Amniotic stem cell (primary cell): ENCODE measurements at regions not wholly inside any gene's neighbourhood (a gene's known extent, or its start where the extent isn't known, plus 50 kb on each side); places are given as distances from the start of the nearest gene placed in this dataset.
"Not testable (repeated sequence)": the region's sequence is repeated elsewhere in the genome, so short reads cannot be mapped to it uniquely, and the experiment has no call there.

Source experiments
- DNase-seq: peaks from one replicate; lab custom pipeline; 2025; lab: John Stamatoyannopoulos, UW

- DNase-seq, result no peak
Measured at GRCh38 chr6:74018825-74019224, 322.8 kb downstream of the CD109 start.

DNA sequence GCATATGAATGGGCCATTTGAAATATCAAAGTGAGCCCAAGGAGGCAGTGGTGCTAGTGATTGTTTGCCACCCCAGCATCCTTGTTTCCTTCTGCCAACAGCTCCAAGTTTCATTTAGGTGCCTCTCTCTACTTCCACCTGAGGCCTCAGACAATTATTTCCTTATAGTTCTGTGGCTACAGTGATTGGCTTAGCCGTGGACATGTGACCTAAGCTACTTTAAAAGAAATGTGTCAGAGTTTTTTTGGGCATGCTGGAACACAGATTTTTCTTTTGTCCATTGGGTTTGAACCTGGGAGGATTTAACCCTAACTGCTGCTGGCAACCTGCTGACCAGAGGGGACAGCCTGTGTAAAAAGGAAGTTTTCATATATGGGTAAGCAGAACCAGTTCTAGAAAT, 319.4 kb downstream of the CD109 start:
- no peak for DNase-seq

DNA sequence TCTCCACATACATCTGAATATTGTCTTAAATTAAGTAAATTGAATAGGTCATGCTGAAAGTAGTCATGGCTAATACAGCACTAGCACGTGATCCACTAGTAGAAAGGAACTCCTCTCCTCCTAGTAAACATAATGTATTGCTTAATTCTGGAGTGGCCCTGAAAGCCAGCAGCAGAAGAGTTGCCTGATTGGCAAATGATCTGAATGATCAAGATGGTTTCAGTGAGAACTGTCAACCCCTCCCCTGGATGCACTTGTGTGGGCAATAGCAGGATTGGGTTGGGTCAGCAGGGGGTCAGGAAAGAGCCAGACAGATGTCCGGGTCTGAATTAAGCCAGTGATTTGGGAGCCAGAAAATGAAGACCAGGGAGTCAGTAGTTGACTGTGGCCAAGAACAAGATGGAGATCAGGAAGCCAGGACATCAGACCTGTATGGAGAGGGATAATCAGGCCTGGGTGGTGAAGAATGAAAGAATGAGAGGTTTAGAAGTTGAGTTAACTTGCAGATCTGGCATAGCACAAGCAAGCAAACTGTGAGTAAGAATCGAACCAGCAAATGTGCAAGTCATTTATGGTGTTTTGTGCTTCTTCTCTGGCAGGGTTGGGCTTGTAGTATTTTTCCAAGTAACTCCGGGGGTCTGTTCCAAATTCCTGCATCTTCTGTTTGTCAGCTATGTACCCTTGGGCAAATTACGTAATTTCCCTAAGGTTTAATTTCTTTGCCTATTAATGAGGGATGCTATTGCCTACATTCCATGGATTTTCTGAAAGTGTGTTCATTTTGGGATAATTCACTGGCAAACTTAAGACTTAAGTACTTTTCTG, 304.9 kb downstream of the CD109 start:
- no peak for DNase-seq

GRCh38 chr6:73990609-73991238, 294.7 kb downstream of the CD109 start:
- not testable (repeated sequence) for DNase-seq

GRCh38 chr6:73989428-73989827, 293.4 kb downstream of the CD109 start:
- no peak for DNase-seq

DNA sequence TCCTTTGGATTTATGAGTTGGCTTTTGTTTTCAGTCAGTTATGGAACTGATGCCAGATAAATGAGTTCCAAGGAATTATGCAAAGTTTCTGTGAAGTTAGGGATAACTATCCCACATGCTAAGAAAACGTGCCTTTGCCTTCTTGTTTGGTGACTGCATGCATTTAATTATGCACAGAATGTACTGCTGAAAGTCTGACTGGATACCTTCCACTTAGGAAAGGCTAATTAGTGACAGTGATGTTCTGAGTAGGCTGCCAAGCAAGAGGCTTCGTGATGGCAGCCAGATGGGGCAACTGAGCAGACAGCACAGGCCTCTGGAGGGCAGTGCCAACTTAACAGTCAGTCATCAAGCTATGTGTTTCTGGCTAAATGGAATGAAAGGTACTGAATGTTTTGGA, 289.9 kb downstream of the CD109 start:
- DNase-seq, result no peak

DNA sequence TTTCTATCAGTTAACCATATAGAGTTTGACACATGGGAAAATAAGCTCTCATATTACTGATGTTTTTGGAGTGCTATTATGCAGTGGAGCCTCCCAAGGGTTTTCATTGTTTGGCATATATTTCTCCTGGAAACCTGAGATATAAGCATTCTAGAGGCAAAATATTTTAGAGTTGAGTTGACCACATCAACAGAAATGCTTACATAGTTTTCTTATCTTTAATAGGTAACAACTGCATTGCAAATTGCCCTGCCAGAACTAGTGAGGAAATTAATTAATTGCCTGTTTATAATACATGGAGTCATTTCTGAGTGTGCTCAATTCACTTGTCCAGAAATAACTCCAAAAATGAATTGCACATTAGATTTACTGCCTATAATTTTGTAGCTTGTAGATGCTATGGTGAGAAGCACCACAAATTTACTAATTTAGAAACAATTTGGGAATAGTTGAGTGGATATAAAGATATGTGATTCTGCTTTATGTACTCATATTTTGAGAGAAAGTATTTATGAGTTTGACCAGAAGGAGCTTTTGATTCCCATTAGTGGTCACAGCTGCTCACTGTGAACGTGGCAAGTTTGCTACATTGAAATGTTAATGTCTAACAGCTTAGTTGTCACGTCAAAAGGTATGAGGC, 288.7 kb downstream of the CD109 start:
- DNase-seq, result no peak

DNA sequence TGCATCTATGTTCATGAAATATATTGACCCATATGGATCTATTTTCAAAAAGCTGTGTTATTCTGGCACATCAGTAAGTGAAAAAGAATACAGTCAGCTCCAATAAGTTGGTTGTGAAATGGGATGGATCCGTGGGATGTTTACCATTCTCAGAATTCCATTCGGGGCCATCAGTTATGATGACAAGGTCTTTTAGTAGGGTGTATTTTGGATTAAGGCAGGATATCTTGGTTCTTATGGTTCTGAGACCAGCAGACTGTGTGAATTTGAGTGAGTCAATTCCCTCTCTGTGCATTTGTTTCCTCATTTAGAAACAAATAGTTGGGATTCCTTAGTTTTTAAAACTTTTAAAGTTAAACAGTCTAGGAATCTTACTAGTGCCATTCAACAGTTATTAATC, 287.4 kb downstream of the CD109 start:
- no peak for DNase-seq

- DNase-seq, result no peak
Measured at GRCh38 chr6:73980096-73980495, 284.1 kb downstream of the CD109 start.

- no peak for DNase-seq
Measured at GRCh38 chr6:73978330-73978729, 282.3 kb downstream of the CD109 start.

DNA sequence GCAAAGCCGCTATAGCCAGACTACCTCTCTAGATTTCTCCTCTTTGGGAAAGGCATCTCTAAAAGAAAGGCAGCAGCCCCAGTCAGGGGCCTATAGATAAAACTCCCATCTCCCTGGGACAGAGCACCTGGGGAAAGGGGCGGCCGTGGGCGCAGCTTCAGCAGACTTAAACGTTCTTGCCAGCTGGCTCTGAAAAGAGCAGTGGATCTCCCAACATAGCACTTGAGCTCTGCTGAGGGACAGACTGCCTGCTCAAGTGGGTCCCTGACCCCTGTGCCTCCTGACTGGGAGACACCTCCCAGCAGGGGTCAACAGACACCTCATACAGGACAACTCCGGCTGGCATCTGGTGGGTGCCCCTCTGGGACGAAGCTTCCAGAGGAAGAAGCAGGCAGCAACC, 276.5 kb downstream of the CD109 start:
- not testable (repeated sequence) for DNase-seq

- DNase-seq, result peak; percentile 47
Measured at GRCh38 chr6:73969971-73970970, 274.3 kb downstream of the CD109 start.

DNA sequence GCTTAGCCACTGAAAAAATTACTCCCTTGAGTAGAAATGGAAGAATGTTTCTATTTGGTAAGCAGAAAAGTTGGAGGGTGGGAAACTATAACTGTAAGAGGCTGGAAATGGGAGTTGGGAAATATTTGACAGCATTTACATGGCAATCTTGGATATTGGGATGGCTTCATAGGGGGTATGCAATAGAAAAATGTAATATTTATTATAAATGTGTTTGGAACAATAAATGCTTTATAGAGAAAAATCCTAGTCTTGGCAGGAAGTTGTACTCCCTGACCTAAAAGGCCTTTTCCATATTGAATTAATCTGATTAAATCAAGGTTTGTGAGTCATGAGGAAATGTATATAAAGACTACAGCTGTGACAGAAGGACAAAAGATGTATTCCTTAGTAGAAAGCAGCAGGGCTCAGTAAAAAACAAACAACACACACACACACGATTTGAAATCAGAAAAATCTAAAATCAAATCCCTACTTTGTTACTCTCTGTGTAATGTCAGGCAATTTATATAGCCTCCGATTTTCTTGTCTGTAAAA, 272.3 kb downstream of the CD109 start:
- DNase-seq, result no peak

DNA sequence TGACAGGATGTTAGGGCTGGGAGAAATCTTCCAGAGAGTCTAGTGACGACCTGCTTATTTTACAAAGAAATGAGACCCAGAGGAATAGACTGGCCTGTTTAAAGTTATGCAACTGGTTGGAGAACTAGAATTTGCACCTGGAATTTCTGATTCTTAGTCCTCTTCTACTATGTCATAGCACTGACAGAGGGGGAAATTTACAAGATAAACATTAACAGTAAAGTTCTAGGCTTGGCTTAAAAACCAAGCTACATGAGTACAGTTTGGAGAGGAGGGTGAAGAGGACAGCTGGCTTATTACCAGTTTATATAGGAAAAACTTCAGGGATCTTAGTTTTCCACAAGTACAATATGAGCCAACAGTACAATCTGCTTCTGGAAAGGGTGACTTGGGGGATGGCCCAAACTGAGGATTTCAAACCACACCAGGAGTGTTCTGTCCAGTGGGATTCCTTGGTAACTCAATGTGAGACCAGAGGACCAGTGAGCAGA, 269.6 kb downstream of the CD109 start:
- no peak for DNase-seq

- no peak for DNase-seq
Measured at GRCh38 chr6:73964241-73964854, 268.3 kb downstream of the CD109 start.

DNA sequence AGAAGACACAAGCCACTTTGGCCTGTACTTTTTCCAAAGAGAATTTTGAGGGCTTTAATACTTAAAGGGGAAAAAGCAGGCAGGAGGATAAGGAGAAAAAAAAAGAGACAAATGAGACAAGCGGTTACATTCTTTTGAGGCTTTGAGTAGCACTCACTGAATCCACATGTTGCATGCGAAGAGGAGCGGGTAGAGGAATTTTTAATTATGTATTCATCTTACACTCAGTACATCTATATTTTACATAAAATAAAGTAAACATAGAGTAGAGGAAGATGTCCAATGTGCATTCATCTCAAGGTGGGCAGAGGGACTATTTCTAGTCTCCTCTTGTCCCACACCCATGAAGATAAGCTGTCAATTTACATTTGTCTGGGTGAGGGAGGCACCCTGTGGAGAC, 266.9 kb downstream of the CD109 start:
- no peak for DNase-seq

GRCh38 chr6:73956305-73956704, 260.3 kb downstream of the CD109 start:
- DNase-seq, result no peak

GRCh38 chr6:73955800-73956199, 259.8 kb downstream of the CD109 start:
- DNase-seq, result no peak

- no peak for DNase-seq
Measured at GRCh38 chr6:73954881-73955280, 258.9 kb downstream of the CD109 start.

DNA sequence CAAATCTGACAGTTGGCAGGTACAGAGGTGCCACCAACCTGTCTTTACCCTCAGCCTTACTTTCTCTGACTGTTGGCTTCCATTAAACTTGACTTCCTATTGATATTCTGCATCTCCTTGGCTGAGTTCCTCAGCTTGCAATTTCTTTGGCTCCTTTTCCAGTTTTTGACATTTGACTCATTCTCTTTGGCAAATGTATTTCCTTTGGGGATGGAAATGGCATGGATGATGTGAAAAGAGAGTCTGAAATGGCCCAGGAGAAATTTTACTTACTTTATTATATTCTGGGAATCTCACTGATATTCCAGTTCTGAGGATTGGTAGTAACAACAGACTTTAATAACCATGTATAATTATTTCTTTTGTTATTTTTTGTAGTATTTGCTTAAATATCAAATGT, 255.2 kb downstream of the CD109 start:
- DNase-seq, result no peak
